BLaER1 (cell line): ENCODE measurements at regions not wholly inside any gene's neighbourhood (a gene's known extent, or its start where the extent isn't known, plus 50 kb on each side); places are given as distances from the start of the nearest gene placed in this dataset.

Experiments
- H3K27ac ChIP-seq: shearing (Covaris generic); formaldehyde crosslinking; 2 replicates; pipeline ENCODE4 v1.8.1; 2022
- H3K27me3 ChIP-seq: shearing (Covaris generic); formaldehyde crosslinking; 2 replicates; pipeline ENCODE4 v1.8.1; 2022
- H3K36me3 ChIP-seq: shearing (Covaris generic); formaldehyde crosslinking; 2 replicates; pipeline ENCODE4 v1.8.1; 2022
- H3K4me1 ChIP-seq: shearing (Covaris generic); formaldehyde crosslinking; 2 replicates; pipeline ENCODE4 v1.8.1; 2022
- H3K4me2 ChIP-seq: shearing (Covaris generic); formaldehyde crosslinking; 2 replicates; pipeline ENCODE4 v1.8.1; 2022
- H3K4me3 ChIP-seq: shearing (Covaris generic); formaldehyde crosslinking; 2 replicates; pipeline ENCODE4 v1.8.1; 2022
- H3K9ac ChIP-seq: shearing (Covaris generic); formaldehyde crosslinking; 2 replicates; pipeline ENCODE4 v1.8.1; 2022
- H3K9me3 ChIP-seq: shearing (Covaris generic); formaldehyde crosslinking; 2 replicates; pipeline ENCODE4 v1.8.1; 2022
- H4K20me1 ChIP-seq: shearing (Covaris generic); formaldehyde crosslinking; 2 replicates; pipeline ENCODE4 v1.8.1; 2022
- Cebpa-rat ChIP-seq: shearing (Covaris generic); IDR thresholded peaks from 2 replicates; pipeline ENCODE4 v1.8.1; 2022

GRCh38 chr4:96936886-96937285 lies 1097.0 kb downstream of the PDHA2 start:
- Histone ChIP-seq H3K36me3 (no peaks in the 10 kb centered on the region), H3K9ac (no peak overlapping the region), H3K4me3 (no peak overlapping the region), H4K20me1 (no peaks in the 10 kb centered on the region), H3K9me3 (no peaks in the 10 kb centered on the region), H3K27me3 (no peaks in the 10 kb centered on the region), H3K4me1 (no peaks in the 10 kb centered on the region), H3K27ac (no peak overlapping the region), H3K4me2 (no peak overlapping the region)
- TF ChIP-seq Cebpa-rat = no peak

GRCh38 chr4:96946552-96946951 lies 1106.7 kb downstream of the PDHA2 start:
- Histone ChIP-seq H4K20me1 (no peaks in the 10 kb centered on the region), H3K27ac (no peak overlapping the region), H3K36me3 (no peaks in the 10 kb centered on the region), H3K4me1 (no peaks in the 10 kb centered on the region), H3K9ac (no peak overlapping the region), H3K4me3 (no peak overlapping the region), H3K9me3 (no peaks in the 10 kb centered on the region), H3K4me2 (no peak overlapping the region), H3K27me3 (no peaks in the 10 kb centered on the region)
- TF ChIP-seq Cebpa-rat = no peak

DNA sequence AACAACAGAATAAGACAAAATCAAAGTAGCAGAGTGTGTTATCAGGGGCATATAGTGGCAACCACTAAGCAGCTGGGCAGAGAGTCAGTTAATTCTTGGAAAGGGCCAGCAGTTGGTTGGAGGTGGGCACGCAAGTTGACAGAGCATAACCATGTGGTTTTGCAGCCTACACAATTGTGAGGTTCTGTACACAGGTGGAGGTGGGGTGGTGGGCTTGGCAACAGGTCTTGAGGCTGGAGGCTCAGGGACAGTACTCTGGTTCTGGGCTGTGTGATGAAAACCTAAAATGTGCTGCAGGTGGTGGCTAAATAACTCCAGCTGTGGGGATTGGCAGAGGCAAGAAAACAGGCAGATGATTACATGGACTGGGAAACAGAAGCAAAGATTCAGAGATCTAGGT lies 1112.7 kb downstream of the PDHA2 start:
- no peaks in the 10 kb centered on the region for H3K27me3 ChIP-seq
- TF ChIP-seq Cebpa-rat = no peak
- H3K9ac ChIP-seq = no peak overlapping the region

DNA sequence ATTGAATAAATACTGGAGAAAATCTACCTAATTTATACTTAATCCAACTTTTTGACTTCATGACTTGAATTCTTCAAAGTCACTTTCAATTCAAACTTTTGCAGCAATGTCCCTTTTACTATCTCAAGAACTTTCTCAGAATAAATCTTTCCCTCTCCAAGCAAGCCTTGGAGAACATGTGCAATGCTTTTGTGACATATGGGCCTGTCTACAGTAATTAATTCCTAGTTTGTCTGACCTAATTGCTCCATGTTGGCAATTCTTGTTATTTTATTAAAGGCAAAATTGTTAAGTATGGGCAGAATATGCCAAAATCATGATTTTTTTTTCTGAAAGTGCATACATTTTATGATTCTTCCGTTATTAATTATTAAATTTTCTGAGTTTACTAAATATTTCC lies 1115.3 kb downstream of the PDHA2 start:
- Histone ChIP-seq H4K20me1 (no peaks in the 10 kb centered on the region), H3K9me3 (no peaks in the 10 kb centered on the region), H3K27me3 (no peaks in the 10 kb centered on the region), H3K4me1 (no peaks in the 10 kb centered on the region), H3K9ac (no peak overlapping the region), H3K36me3 (no peaks in the 10 kb centered on the region), H3K4me2 (no peak overlapping the region), H3K27ac (no peak overlapping the region), H3K4me3 (no peak overlapping the region)
- TF ChIP-seq Cebpa-rat = no peak

More for the DNA sequence above, 1112.7 kb downstream of the PDHA2 start:
- Histone ChIP-seq H3K9me3 (no peaks in the 10 kb centered on the region), H3K27ac (no peak overlapping the region), H3K4me3 (no peak overlapping the region), H3K4me2 (no peak overlapping the region), H4K20me1 (no peaks in the 10 kb centered on the region), H3K4me1 (no peaks in the 10 kb centered on the region), H3K36me3 (no peaks in the 10 kb centered on the region)

- Histone ChIP-seq H3K27me3 (no peaks in the 10 kb centered on the region), H3K9me3 (no peaks in the 10 kb centered on the region), H4K20me1 (no peaks in the 10 kb centered on the region), H3K27ac (no peak overlapping the region), H3K9ac (no peak overlapping the region), H3K4me3 (no peak overlapping the region), H3K4me2 (no peak overlapping the region), H3K4me1 (no peaks in the 10 kb centered on the region), H3K36me3 (no peaks in the 10 kb centered on the region)
- TF ChIP-seq Cebpa-rat = no peak
These were observed 1115.8 kb downstream of the PDHA2 start for GRCh38 chr4:96955691-96956090.

DNA sequence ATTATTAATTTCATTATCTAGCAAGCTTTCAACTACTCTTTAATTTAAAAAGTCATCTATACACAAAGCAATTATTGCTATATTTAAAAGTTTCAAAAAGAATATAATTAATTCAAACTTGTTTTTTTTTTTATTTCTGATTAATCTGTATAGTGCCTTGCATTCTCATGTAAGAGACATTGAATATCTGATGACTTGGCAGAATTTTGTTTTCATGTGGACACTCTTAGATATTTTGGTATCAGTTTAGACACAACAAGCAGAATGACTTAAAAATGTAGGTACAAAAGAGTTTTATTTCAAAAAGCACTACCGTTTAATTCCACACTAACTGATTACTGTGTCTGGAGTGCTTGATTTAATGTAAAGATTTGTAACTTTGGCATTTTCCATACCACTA lies 1129.6 kb downstream of the PDHA2 start:
- H3K27ac ChIP-seq = no peak overlapping the region
- H3K4me3 ChIP-seq = no peak overlapping the region
- no peaks in the 10 kb centered on the region for H3K9me3 ChIP-seq
- H3K9ac ChIP-seq = no peak overlapping the region
- H3K4me2 ChIP-seq = no peak overlapping the region
- H3K4me1 ChIP-seq = no peaks in the 10 kb centered on the region
- H4K20me1 ChIP-seq = no peaks in the 10 kb centered on the region
- no peaks in the 10 kb centered on the region for H3K36me3 ChIP-seq
- no peak for TF ChIP-seq Cebpa-rat
- H3K27me3 ChIP-seq = no peaks in the 10 kb centered on the region

DNA sequence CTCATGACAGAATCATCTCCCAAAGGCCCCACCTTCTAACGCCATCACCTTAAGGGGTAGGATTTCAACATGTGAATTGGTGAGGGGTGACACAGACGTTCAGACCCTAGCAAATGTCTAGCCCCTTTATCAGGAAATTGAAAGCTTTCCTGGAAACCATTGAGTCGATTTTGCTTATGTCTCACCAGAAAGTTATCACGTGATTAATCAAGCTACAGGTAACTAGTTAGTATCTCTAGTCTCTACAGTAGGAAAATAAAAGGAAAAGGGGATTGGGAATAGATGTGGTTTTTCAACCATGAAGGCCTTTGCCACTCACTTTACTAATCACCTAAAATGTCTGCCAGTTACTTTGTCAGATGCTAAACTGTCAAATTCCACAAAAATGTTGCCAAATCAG lies 1133.0 kb downstream of the PDHA2 start:
- Histone ChIP-seq H4K20me1 (no peaks in the 10 kb centered on the region), H3K27ac (no peak overlapping the region), H3K4me2 (no peak overlapping the region), H3K36me3 (no peaks in the 10 kb centered on the region), H3K9ac (no peak overlapping the region), H3K27me3 (no peaks in the 10 kb centered on the region), H3K4me3 (no peak overlapping the region), H3K4me1 (no peaks in the 10 kb centered on the region), H3K9me3 (no peaks in the 10 kb centered on the region)
- no peak for TF ChIP-seq Cebpa-rat

GRCh38 chr4:96974295-96974694 lies 1134.4 kb downstream of the PDHA2 start:
- no peaks in the 10 kb centered on the region for H4K20me1 ChIP-seq
- no peak overlapping the region for H3K27ac ChIP-seq
- H3K4me1 ChIP-seq = no peaks in the 10 kb centered on the region
- H3K9me3 ChIP-seq = no peaks in the 10 kb centered on the region
- no peak overlapping the region for H3K4me2 ChIP-seq
- no peaks in the 10 kb centered on the region for H3K36me3 ChIP-seq
- H3K9ac ChIP-seq = no peak overlapping the region
- no peak overlapping the region for H3K4me3 ChIP-seq
- no peaks in the 10 kb centered on the region for H3K27me3 ChIP-seq
- no peak for TF ChIP-seq Cebpa-rat

GRCh38 chr4:96983830-96984229 lies 1143.9 kb downstream of the PDHA2 start:
- no peak overlapping the region for H3K4me3 ChIP-seq
- no peaks in the 10 kb centered on the region for H3K4me1 ChIP-seq
- H3K27ac ChIP-seq = no peak overlapping the region
- H3K9me3 ChIP-seq = no peaks in the 10 kb centered on the region
- H3K4me2 ChIP-seq = no peak overlapping the region
- no peak for TF ChIP-seq Cebpa-rat
- no peaks in the 10 kb centered on the region for H4K20me1 ChIP-seq
- no peaks in the 10 kb centered on the region for H3K36me3 ChIP-seq
- H3K9ac ChIP-seq = no peak overlapping the region
- H3K27me3 ChIP-seq = no peaks in the 10 kb centered on the region

GRCh38 chr4:96986816-96987215 lies 1146.9 kb downstream of the PDHA2 start:
- Histone ChIP-seq H3K27ac (no peak overlapping the region), H3K4me3 (no peak overlapping the region), H4K20me1 (no peaks in the 10 kb centered on the region), H3K4me2 (no peak overlapping the region), H3K9me3 (no peaks in the 10 kb centered on the region), H3K27me3 (no peaks in the 10 kb centered on the region), H3K36me3 (no peaks in the 10 kb centered on the region), H3K4me1 (no peaks in the 10 kb centered on the region), H3K9ac (no peak overlapping the region)
- TF ChIP-seq Cebpa-rat = no peak

GRCh38 chr4:96991083-96991482 lies 1151.2 kb downstream of the PDHA2 start:
- Histone ChIP-seq H3K4me2 (no peak overlapping the region), H3K4me1 (no peaks in the 10 kb centered on the region), H3K9me3 (no peaks in the 10 kb centered on the region), H3K9ac (no peak overlapping the region), H3K36me3 (no peaks in the 10 kb centered on the region), H3K4me3 (no peak overlapping the region), H3K27me3 (no peaks in the 10 kb centered on the region), H4K20me1 (no peaks in the 10 kb centered on the region), H3K27ac (no peak overlapping the region)
- TF ChIP-seq Cebpa-rat = no peak
